Spleen (tissue), 7 donors: ENCODE measurements at regions not wholly inside any gene's neighbourhood (a gene's known extent, or its start where the extent isn't known, plus 50 kb on each side); places are given as distances from the start of the nearest gene placed in this dataset.
"Not testable (repeated sequence)": the region's sequence is repeated elsewhere in the genome, so short reads cannot be mapped to it uniquely, and the experiment has no call there.

Experiments used
- POLR2A ChIP-seq, 3 donors: fragments of 450-650 bp; IDR thresholded peaks; one replicate each; pipeline ENCODE4 v1.5.1; 2017; ENCODE audit warnings: antibody characterized with exemption in 3 of 3, mild to moderate bottlenecking in 1 of 3
- POLR2AphosphoS5 ChIP-seq, 3 donors: sonication (generic); formaldehyde crosslinking; IDR thresholded peaks; one replicate each; pipeline ENCODE4 v1.5.1; 2017; ENCODE audit warnings: antibody characterized with exemption in 3 of 3
- TF ChIP-seq, protein P1 (sequence below), 11 experiments: fragments of 200-600 bp in 7 of 11; fragments of 450-650 bp in 4 of 11; sonication (generic) in 4 of 11; IDR thresholded peaks in 8 of 11; conservative IDR thresholded peaks in 3 of 11; 1 replicate in 7 of 11; 2 replicates in 4 of 11; pipeline versions ENCODE4 v1.4.0 to v1.8.0; 2016 to 2021; ENCODE audit warnings: antibody characterized with exemption in 11 of 11, inconsistent platforms in 4 of 11, mild to moderate bottlenecking in 1 of 11
- donor health status: DM: no; HTN: no; CAD: no; lungs with moderate emphysema.
- donor health status: DM: no; HTN: no; CAD: no.
- donor health status: DM: no; HTN: no; CAD: no.

DNA sequence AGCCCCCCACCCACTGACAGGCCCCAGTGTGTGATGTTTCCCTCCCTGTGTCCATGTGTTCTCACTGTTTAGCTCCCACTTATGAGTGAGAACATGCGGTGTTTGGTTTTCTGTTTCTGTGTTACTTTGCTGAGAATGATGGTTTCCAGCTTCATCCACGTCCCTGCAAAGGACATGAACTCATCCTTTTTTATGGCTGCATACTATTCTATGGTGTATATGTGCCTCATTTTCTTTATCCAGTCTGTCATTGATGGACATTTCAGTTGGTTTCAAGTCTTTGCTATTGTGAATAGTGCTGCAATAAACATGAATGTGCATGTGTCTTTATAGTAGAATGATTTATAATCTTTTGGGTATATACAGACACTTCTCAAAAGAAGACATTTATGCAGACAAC, 88.6 kb upstream of the EGFL6 start:
- TF ChIP-seq, protein P1, sequence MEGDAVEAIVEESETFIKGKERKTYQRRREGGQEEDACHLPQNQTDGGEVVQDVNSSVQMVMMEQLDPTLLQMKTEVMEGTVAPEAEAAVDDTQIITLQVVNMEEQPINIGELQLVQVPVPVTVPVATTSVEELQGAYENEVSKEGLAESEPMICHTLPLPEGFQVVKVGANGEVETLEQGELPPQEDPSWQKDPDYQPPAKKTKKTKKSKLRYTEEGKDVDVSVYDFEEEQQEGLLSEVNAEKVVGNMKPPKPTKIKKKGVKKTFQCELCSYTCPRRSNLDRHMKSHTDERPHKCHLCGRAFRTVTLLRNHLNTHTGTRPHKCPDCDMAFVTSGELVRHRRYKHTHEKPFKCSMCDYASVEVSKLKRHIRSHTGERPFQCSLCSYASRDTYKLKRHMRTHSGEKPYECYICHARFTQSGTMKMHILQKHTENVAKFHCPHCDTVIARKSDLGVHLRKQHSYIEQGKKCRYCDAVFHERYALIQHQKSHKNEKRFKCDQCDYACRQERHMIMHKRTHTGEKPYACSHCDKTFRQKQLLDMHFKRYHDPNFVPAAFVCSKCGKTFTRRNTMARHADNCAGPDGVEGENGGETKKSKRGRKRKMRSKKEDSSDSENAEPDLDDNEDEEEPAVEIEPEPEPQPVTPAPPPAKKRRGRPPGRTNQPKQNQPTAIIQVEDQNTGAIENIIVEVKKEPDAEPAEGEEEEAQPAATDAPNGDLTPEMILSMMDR (IDR thresholded peaks at IDR 0.05 in 8 of 11, conservative IDR thresholded peaks at IDR 0.05 in 3 of 11): not testable (repeated sequence)
- TF ChIP-seq POLR2AphosphoS5, POLR2A (IDR thresholded peaks at IDR 0.05): not testable (repeated sequence)
